H1 (cell line): ENCODE measurements at regions not wholly inside any gene's neighbourhood (a gene's known extent, or its start where the extent isn't known, plus 50 kb on each side); places are given as distances from the start of the nearest gene placed in this dataset.

Source experiments
- CHD1 ChIP-seq: IDR thresholded peaks from 2 replicates; pipeline ENCODE4 v1.6.1; 2012; ENCODE audit warnings: low read depth, low read length, improper control_type of control experiment
- TF ChIP-seq, protein P1 (sequence below): IDR thresholded peaks from 2 replicates; pipeline ENCODE4 v1.6.1; 2012; ENCODE audit warnings: inconsistent platforms

GRCh38 chr2:146777181-146777580 is 1067.6 kb upstream of the ACVR2A start:
- no peak for TF ChIP-seq CHD1
- TF ChIP-seq, protein P1, sequence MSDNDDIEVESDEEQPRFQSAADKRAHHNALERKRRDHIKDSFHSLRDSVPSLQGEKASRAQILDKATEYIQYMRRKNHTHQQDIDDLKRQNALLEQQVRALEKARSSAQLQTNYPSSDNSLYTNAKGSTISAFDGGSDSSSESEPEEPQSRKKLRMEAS, result no peak
